DMS79 (cell line): ENCODE measurements at regions not wholly inside any gene's neighbourhood (a gene's known extent, or its start where the extent isn't known, plus 50 kb on each side); places are given as distances from the start of the nearest gene placed in this dataset.
"Not testable (repeated sequence)": the region's sequence is repeated elsewhere in the genome, so short reads cannot be mapped to it uniquely, and the experiment has no call there.

Experiments
- DNase-seq: peaks from one replicate; lab custom pipeline; 2025; lab: John Stamatoyannopoulos, UW

- DNase-seq: not testable (repeated sequence)
Observed at GRCh38 chr3:8356066-8356465, 145.6 kb upstream of the LMCD1 start.

DNA sequence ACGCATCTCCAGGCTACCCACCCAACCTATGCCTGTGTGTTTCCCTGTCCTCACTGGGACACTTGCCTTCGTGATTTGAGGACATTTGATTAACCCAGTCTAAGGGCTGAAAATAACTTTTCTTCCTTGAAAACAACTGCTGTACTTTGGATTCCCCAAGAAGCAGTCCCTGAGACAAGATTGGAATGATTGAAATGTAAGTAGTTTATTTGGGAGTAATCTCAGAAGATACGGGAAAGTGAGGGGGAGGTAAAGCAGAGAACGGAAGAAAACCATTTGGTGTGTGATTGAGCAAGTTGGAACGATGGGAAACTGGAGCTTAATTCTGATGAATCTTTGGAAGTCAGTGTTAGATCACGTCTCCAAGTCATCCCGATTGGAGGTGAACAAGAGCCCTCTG lies 143.8 kb upstream of the LMCD1 start:
- DNase-seq: no peak

DNA sequence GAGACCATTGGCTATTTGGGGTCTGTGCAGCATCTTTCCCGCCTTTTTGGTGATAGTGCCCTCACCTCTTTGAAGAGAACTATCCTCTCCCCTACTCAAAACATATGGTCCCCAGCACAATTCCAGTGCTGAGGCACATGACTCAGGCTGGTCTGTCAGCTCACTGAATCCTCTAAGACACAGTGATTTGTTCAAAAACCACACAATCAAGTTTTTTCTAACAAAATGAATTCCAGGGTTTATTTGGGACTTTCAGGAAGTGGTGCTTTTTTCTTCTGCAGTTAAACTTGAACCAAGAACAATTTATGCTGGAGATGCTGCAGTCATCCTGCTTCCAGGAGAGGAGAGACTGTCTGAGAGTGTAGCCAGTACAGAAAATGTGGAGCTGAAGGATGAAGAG lies 142.5 kb upstream of the LMCD1 start:
- DNase-seq: no peak

- DNase-seq: no peak
Observed at GRCh38 chr3:8363200-8363599, 138.4 kb upstream of the LMCD1 start.

DNA sequence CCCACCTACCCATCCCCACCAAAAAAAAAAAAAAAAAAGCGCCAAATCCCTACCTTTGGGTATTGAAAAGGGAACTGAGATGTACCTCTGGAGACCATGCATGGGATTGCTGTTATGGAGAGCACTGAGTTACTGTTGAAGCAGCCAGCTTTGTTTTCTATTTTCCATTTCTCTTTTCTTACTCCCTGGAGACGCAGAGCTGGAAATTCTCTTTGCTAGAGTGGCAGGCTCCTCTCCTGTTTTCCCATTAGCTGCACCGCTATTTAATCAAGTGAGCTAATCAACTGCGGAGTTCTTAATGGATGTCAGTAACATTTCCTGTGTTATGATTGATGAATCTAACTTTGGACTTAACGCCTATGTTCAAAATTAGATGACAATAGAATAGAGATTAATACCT lies 136.1 kb upstream of the LMCD1 start:
- DNase-seq: no peak

GRCh38 chr3:8366219-8366810 lies 135.3 kb upstream of the LMCD1 start:
- no peak for DNase-seq

DNA sequence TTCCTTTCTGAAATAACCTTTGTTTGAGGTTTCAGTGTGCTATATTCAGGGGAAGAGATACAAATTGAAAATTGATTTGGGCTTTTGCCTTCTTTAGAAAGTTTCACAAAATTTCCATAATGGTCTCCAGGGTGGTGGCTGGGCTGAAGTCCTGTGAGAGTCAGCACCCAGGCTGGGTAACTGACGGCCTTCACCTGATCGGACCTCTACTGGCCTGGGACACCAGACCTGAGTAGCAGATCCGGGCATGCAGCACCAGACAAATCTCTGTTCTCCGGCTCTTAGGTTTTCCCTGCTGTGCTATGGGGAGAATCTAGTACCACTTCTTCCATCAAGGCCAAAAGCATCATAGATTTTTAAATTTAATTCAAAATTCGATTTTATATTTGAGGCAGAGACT lies 133.0 kb upstream of the LMCD1 start:
- no peak for DNase-seq

DNA sequence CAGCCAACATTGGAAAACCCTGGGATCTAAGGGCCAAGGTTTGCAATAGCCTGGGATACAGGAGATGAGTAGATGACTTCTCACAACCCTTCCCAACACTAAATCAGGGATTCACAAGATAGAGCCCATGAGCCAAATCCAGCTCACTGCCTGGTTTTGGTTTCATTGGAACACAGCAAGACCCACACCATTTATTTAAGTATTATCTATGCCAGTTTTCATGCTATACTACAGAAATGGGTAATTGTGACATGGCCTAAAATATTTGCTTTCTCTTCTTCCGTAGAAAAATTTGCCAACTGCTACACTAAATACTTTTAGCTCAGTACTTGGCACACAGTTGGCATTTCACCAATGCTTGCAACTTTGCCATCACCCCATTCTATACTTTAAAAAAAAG lies 132.0 kb upstream of the LMCD1 start:
- DNase-seq: no peak

DNA sequence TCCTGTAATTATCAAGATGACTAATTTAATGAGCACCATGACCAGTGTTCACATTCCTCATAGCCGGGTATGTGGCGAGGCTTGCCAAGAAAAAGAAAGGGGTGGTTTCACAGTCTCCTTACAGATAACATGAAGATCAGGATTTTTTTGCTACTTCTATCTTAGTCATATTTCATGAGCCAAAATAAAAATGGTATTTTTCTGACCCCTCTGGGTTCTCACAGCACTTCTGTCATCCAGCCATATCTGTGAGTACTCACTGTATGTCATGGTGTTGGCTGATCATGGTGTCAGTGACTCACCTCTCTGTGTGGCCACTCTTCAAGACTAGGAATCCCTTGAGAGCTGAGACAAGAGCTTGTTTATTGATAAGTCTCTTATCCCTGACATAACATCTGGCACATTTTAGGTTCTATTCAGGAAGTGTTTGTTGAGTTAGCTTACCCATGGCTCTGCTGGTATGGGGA lies 130.5 kb upstream of the LMCD1 start:
- DNase-seq: no peak

- DNase-seq: no peak
Observed at GRCh38 chr3:8371960-8372463, 129.6 kb upstream of the LMCD1 start.

DNA sequence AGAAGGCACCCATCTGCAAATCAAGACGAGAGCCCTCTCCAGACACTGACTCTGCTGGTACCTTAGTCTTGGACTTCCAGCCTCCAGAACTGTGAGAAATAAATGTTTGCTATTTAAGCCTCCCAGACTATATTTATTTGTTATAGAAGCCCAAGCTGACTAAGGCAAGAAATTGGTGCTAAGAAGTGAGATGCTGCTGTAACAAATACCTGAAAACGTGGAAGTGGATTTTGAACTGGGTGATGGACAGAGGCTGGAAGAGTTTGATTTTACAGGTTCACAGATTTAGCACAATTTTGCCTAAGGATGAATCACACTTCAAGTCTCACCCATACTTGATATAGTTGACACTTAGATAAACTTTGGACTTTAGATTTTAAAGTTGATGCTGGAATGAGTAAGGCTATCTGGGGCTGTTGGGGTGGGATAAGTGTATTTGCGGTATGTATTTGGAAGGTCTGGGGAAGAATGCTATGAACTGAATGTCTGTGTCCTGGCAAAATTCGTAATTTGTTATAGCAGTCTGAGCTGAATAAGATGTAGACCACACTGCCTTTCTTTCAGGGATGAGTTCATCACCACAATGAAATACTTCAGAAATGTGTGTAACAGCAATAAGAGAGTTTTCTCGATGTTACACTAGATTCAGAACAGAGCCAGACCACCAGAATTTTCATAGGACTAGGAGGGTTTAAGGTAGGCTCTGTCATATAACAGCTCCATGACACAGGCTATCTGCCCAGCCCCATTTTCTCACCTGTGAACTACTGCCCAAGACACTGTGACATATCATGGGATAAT lies 120.5 kb upstream of the LMCD1 start:
- no peak for DNase-seq

DNA sequence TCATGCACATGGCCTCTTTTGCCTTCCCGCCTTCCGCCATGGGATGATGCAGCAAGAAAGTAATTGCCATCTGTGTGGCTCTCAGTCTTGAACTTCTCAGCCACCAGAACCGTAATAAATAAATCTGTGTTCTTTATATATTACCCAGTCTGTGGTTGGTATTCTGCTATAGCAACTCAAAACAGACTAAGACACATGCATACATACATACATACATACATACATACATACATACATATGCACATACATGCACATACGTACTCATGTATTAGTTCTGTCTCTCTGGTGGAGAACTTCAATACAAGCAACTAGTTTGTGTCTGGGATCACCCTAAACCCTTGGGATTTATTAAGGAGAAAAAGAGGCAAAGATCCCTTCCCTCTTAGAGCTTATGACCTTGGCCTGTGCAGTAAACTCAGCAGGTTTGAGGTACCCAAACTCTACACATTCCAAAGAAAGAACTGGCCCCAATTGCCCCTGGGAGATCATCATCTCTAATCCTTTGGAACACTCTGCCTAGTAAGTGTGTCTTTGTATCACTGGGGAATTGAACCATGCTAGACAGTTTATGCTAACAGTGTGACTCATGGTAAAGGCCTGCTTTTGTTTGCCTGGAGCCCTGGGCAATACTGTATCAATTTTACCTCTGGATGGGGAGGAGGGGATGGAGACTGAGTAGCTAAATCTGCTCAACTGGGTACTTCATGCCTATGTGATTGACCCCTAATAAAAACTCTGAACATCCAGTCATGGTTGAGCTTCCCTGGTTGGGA lies 115.6 kb upstream of the LMCD1 start:
- DNase-seq: no peak

GRCh38 chr3:8387571-8387970 lies 114.1 kb upstream of the LMCD1 start:
- DNase-seq: no peak

GRCh38 chr3:8399686-8400085 lies 101.9 kb upstream of the LMCD1 start:
- no peak for DNase-seq

DNA sequence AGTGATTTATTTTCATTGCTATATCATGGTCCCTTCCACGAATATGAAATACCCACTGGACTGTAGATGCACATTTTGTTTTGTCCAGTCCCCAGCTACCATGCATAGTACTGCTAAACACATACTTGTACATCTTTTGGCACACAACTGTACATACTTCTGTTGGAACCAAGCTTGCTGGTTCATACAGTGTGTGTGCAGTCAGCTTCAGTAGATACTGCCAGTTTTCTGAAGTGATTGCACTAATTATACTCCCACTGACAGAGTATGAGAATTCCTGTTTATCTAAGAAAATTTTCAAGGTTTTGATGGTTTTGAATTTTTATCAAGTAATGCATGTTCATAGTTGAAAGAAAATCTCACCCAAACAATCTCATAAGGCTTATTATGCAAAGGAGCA lies 100.7 kb upstream of the LMCD1 start:
- no peak for DNase-seq

- DNase-seq: no peak
Observed at GRCh38 chr3:8403996-8404395, 97.6 kb upstream of the LMCD1 start.

- no peak for DNase-seq
Observed at GRCh38 chr3:8405144-8405543, 96.5 kb upstream of the LMCD1 start.

DNA sequence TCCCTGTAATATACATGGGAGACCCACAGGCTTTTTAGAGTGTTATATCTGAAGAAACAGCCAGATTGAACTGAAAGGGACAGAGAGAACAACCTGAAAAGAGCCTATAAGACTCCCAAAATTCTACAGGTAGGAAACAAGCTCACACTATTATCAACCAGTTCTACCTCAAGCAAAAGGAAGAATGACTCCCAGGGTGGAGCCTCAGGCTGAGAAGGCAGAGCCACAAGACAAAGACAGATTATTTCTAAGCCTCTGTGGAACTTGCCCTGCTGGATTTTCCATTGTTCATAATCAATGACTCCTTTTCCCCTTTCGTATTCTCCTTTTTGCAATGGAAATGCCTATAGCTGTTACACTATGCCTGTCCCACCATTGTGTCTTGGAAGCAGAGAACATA lies 95.1 kb upstream of the LMCD1 start:
- DNase-seq: no peak

GRCh38 chr3:8413337-8413926 lies 88.2 kb upstream of the LMCD1 start:
- no peak for DNase-seq

DNA sequence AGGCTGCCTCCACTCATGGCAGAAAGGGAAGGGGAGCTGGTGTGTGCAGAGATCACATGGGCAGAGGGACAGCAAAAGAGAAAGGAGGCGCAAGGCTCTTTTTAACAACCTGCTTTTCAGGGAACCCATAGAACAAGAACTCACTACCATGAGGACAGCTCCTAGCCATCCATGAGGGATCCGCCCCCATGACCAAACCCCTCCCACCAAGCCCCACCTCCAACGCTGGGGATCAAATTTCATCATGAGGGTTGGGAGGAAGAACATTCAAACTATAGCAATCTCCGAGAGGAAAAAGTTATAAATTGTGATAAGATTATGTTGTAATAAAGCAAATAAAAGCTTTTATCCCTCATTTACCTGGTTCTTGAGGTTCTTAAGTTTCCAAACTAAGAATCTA lies 84.7 kb upstream of the LMCD1 start:
- no peak for DNase-seq

GRCh38 chr3:8420612-8421011 lies 81.0 kb upstream of the LMCD1 start:
- DNase-seq: no peak

GRCh38 chr3:8421267-8421666 lies 80.4 kb upstream of the LMCD1 start:
- DNase-seq: no peak
